GM19035 (cell line): ENCODE measurements at regions not wholly inside any gene's neighbourhood (a gene's known extent, or its start where the extent isn't known, plus 50 kb on each side); places are given as distances from the start of the nearest gene placed in this dataset.

Source experiments
- ATAC-seq: cut with Tn5 transposase; IDR thresholded peaks from one replicate; pipeline ENCODE4 v1.9.1; 2021; ENCODE audit not compliant: unreplicated experiment

DNA sequence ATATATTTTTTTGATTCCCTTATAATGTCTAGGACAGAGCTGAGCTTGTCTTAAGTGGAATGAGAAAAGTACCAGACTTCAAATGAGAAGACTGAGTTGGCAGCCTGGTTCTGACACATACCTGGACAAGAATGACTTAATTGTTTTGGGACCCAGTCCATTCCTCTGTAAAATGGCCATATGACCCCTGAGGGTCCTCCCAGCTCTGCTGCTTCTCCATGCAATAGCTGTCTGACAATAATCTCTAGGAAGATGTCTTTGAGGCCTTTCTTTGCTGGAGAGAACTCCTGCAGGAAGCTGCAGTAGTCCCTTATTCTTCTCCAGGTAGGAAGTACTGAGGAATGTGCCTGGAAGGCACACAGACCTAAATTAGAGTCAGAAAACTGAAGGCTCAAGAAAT lies 55.9 kb upstream of the SLIT3 start:
- no peak for ATAC-seq

GRCh38 chr5:169356181-169356580 lies 55.2 kb upstream of the SLIT3 start:
- no peak for ATAC-seq

DNA sequence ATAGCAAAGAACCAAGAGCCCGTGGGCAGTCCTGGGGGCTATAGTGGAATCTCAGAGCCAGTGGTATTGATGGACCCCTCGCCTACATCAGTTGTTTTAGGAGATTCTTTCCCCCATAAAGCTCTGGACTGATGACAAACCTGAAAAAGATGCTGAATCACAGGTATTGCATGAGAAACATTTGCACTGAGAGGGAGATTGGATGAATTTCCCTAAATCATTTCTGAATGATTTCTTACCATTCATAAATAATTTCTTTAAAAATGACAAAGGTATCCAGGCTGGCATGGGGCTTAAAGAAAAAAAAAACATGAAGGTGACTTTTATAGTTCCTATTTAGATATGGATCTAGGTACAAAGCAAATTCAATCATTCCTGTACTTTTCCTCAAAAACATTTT lies 54.0 kb upstream of the SLIT3 start:
- ATAC-seq, result no peak

DNA sequence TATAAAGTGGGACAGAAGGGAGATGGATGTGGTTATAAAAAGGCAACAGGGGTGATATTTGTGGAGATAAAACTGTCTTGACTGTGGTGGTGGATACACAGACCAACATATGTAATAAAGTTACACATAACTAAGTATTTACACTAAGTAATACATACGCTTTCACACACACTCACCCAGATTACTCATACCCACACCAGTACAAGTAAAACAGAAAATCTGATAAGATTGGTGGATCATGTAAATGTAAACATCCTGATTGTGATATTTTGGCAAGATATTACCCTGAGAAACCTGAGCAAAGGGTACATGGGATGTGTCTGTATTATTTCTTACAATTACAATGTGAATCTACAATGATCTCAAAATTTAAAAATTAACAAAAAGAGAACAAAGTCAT lies 53.3 kb upstream of the SLIT3 start:
- no peak for ATAC-seq

DNA sequence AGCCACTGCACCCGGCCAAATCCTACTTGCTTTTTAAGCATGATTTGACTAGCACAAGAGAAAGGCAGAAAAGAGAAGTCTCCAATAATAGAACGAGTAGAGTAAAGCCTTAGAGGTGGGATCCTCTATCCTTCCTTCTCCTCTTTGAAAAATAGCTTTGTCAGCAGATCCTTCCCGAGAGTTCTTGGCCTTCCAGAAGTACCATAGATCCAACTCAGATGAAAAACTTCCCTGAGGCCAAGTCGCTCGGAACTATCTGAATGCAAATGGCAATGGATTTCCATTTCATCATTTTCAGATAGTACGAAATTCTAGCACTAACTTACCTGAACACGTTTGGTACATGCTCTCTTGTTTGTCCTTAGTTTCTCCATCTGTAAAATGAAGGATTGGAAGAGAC lies 52.0 kb upstream of the SLIT3 start:
- no peak for ATAC-seq

GRCh38 chr5:169351721-169352120 lies 50.8 kb upstream of the SLIT3 start:
- ATAC-seq, result no peak

DNA sequence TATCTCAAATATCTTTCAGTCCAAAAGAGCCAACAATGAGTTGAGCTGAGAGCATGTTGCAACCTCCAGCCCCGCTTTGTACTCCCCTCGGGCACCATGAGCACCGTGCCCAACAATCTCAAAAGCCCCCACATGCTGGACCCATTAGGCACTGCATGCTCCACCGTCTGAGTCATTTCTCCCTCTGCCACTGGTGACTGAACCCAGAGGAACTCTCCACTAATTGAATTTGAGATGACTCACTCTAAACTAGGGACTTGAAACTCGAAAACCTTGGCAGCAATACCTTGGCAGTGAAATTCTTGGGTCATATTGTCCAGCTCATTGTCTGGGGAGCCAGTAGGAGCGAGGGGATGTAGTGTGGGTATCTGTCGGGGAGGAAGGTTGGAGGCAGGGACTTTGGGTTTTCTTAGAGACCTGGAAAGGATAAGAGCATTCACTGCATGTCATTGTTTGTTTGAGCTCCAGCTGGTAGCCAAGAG lies 49.9 kb upstream of the SLIT3 start:
- no peak for ATAC-seq
